H1 (cell line): ENCODE measurements at regions not wholly inside any gene's neighbourhood (a gene's known extent, or its start where the extent isn't known, plus 50 kb on each side); places are given as distances from the start of the nearest gene placed in this dataset.

Experiments
- CTCF ChIA-PET: fragments of 300-600 bp; sonication (Branson Sonifier 250); formaldehyde crosslinking; loops from one replicate; lab custom pipeline; 2021; ENCODE audit not compliant: partially characterized antibody; lab: Charles Lee
- POLR2A ChIA-PET: fragments of 300-600 bp; sonication (Branson Sonifier 250); formaldehyde crosslinking; loops from one replicate; lab custom pipeline; 2021; ENCODE audit warnings: inconsistent platforms; ENCODE audit not compliant: partially characterized antibody; lab: Charles Lee
- DNase-seq, 2 experiments: peaks; one replicate each; pipeline versions ENCODE4 v3.0.0 to v3.0.0-alpha.2; 2010 to 2022; ENCODE audit warnings: low spot score in 2 of 2, low read depth in 1 of 2, mixed read lengths in 1 of 2
- FAIRE-seq: peaks from 2 replicates; lab custom pipeline; 2011; peaks lifted over from hg19 to GRCh38; lab: Jason Lieb, UNC
- H2AFZ ChIP-seq: 2 replicates; pipeline ENCODE4 v1.8.1; 2012; ENCODE audit warnings: low read length, inconsistent platforms
- H2AK5ac ChIP-seq: 2 replicates; pipeline ENCODE4 v1.6.1; 2013; ENCODE audit warnings: low read depth, low read length
- H2BK120ac ChIP-seq: replicated peaks from 2 replicates; pipeline ENCODE3; 2013; ENCODE audit warnings: low read depth, low read length, inconsistent platforms
- H2BK12ac ChIP-seq: 2 replicates; pipeline ENCODE4 v1.6.1; 2013; ENCODE audit warnings: low read depth, low read length
- H2BK15ac ChIP-seq: 2 replicates; pipeline ENCODE4 v1.6.1; 2013; ENCODE audit warnings: low read length
- H2BK20ac ChIP-seq: 2 replicates; pipeline ENCODE4 v1.6.1; 2013; ENCODE audit warnings: low read length
- H2BK5ac ChIP-seq: 2 replicates; pipeline ENCODE4 v1.6.1; 2013; ENCODE audit warnings: low read depth, low read length
- H3K14ac ChIP-seq: 2 replicates; pipeline ENCODE4 v1.6.1; 2013; ENCODE audit warnings: inconsistent platforms; ENCODE audit not compliant: insufficient read length
- H3K18ac ChIP-seq: 2 replicates; pipeline ENCODE4 v1.6.1; 2013; ENCODE audit warnings: low read length; ENCODE audit errors: extremely low read depth
- H3K23ac ChIP-seq: 2 replicates; pipeline ENCODE4 v1.6.1; 2013; ENCODE audit warnings: inconsistent platforms; ENCODE audit not compliant: insufficient read length
- H3K23me2 ChIP-seq: 2 replicates; pipeline ENCODE4 v1.6.1; 2013; ENCODE audit warnings: low read depth, low read length
- H3K27ac ChIP-seq: 2 replicates; pipeline ENCODE4 v1.6.1; 2011; ENCODE audit warnings: low read depth, low read length, inconsistent platforms
- H3K27me3 ChIP-seq, 4 experiments: replicated peaks in 1 of 4; 1 replicate in 1 of 4; 2 replicates in 3 of 4; pipeline versions ENCODE4 v1.6.1 to v1.8.1; 2011 to 2013; ENCODE audit warnings: low read length in 3 of 4, mild to moderate bottlenecking in 3 of 4, inconsistent platforms in 2 of 4, mixed read lengths in 2 of 4, moderate library complexity in 1 of 4; ENCODE audit not compliant: control insufficient read depth in 3 of 4, insufficient read depth in 3 of 4; ENCODE audit errors: extremely low read depth in 1 of 4
- H3K36me3 ChIP-seq, 4 experiments: 2 replicates each; pipeline versions ENCODE4 v1.6.1 to v1.8.1; 2011 to 2013; ENCODE audit warnings: mild to moderate bottlenecking in 4 of 4, low read length in 3 of 4, moderate library complexity in 2 of 4, control low read depth in 1 of 4, inconsistent platforms in 1 of 4; ENCODE audit not compliant: insufficient read depth in 4 of 4, control insufficient read depth in 2 of 4
- H3K4ac ChIP-seq: replicated peaks from 2 replicates; pipeline ENCODE3; 2013; ENCODE audit warnings: low read length, low read depth, mixed read lengths, inconsistent platforms; ENCODE audit not compliant: insufficient read length
- H3K4me1 ChIP-seq, 4 experiments: replicated peaks in 1 of 4; 1 replicate in 1 of 4; 2 replicates in 3 of 4; pipeline versions ENCODE4 v1.6.1 to v1.8.1; 2011 to 2013; ENCODE audit warnings: low read length in 3 of 4, inconsistent platforms in 2 of 4, mixed read lengths in 1 of 4; ENCODE audit not compliant: insufficient read depth in 4 of 4, control insufficient read depth in 3 of 4
- H3K4me2 ChIP-seq, 2 experiments: 2 replicates each; pipeline versions ENCODE4 v1.6.1 to v1.8.1; 2011 to 2013; ENCODE audit warnings: low read depth in 2 of 2, low read length in 2 of 2, control low read depth in 1 of 2, inconsistent platforms in 1 of 2, mild to moderate bottlenecking in 1 of 2; ENCODE audit not compliant: insufficient read depth in 1 of 2
- H3K4me3 ChIP-seq, 4 experiments: fragments of 200-600, 300-600 bp in 1 of 4; sonication (generic), shearing (Covaris generic), sonication (Bioruptor Twin) in 1 of 4; 2 replicates each; pipeline versions ENCODE4 v1.5.1 to v1.8.1; 2011 to 2016; ENCODE audit warnings: low read length in 4 of 4, low read depth in 3 of 4, control low read depth in 2 of 4, inconsistent platforms in 2 of 4, mild to moderate bottlenecking in 2 of 4, mixed read lengths in 1 of 4, moderate library complexity in 1 of 4; ENCODE audit not compliant: insufficient read depth in 2 of 4; ENCODE audit errors: extremely low read depth in 1 of 4
- H3K56ac ChIP-seq: replicated peaks from 2 replicates; pipeline ENCODE3; 2013; ENCODE audit warnings: low read depth, mild to moderate bottlenecking, mixed read lengths, low read length, inconsistent platforms; ENCODE audit not compliant: insufficient read length
- H3K79me1 ChIP-seq: 2 replicates; pipeline ENCODE4 v1.6.1; 2013; ENCODE audit warnings: low read depth, low read length, control low read depth
- H3K79me2 ChIP-seq, 2 experiments: 2 replicates each; pipeline versions ENCODE4 v1.6.1 to v1.8.1; 2012 to 2013; ENCODE audit warnings: low read length in 2 of 2, mild to moderate bottlenecking in 2 of 2, inconsistent platforms in 1 of 2; ENCODE audit not compliant: insufficient read depth in 2 of 2, control insufficient read depth in 1 of 2
- H3K9ac ChIP-seq, 4 experiments: replicated peaks in 1 of 4; 1 replicate in 1 of 4; 2 replicates in 3 of 4; pipeline versions ENCODE4 v1.6.1 to v1.8.1; 2011 to 2013; ENCODE audit warnings: low read depth in 3 of 4, low read length in 3 of 4, control low read depth in 2 of 4, mild to moderate bottlenecking in 2 of 4, moderate library complexity in 2 of 4, inconsistent platforms in 1 of 4; ENCODE audit errors: extremely low read depth in 1 of 4
- H3K9me3 ChIP-seq, 2 experiments: 2 replicates each; pipeline versions ENCODE4 v1.6.1 to v1.8.1; 2012 to 2013; ENCODE audit warnings: mild to moderate bottlenecking in 2 of 2, moderate library complexity in 2 of 2, control low read depth in 1 of 2, inconsistent platforms in 1 of 2, low read depth in 1 of 2, low read length in 1 of 2, mixed read lengths in 1 of 2; ENCODE audit not compliant: insufficient read depth in 2 of 2
- H4K20me1 ChIP-seq, 2 experiments: replicated peaks in 1 of 2; 2 replicates each; pipeline versions ENCODE3 to v1.8.1; 2011 to 2013; ENCODE audit warnings: inconsistent platforms in 2 of 2, low read length in 2 of 2, mild to moderate bottlenecking in 1 of 2; ENCODE audit not compliant: insufficient read depth in 2 of 2, control insufficient read depth in 1 of 2
- H4K5ac ChIP-seq: 2 replicates; pipeline ENCODE4 v1.6.1; 2013; ENCODE audit warnings: low read length, low read depth, mixed read lengths, inconsistent platforms; ENCODE audit not compliant: insufficient read length
- H4K8ac ChIP-seq: 2 replicates; pipeline ENCODE4 v1.8.0; 2013; ENCODE audit warnings: mild to moderate bottlenecking, moderate library complexity, low read length, inconsistent platforms; ENCODE audit not compliant: insufficient read depth; ENCODE audit errors: extremely low read depth
- H4K91ac ChIP-seq: replicated peaks from 2 replicates; pipeline ENCODE3; 2013; ENCODE audit warnings: low read length, mixed read lengths, inconsistent platforms; ENCODE audit not compliant: insufficient read length
- ASH2L ChIP-seq: fragments of 200-600, 300-600 bp; sonication (generic); IDR thresholded peaks from one replicate; pipeline ENCODE4 v1.7.1; 2017; ENCODE audit warnings: low read length
- CREB1 ChIP-seq: IDR thresholded peaks from 2 replicates; pipeline ENCODE4 v1.6.1; 2012; ENCODE audit warnings: inconsistent platforms
- CTCF ChIP-seq, 3 experiments: IDR thresholded peaks; 1 replicate in 2 of 3; 2 replicates in 1 of 3; pipeline versions ENCODE4 v1.5.1 to v1.6.1; 2011; ENCODE audit warnings: low read length in 3 of 3, mild to moderate bottlenecking in 3 of 3, inconsistent platforms in 2 of 3, low read depth in 1 of 3, moderate library complexity in 1 of 3; ENCODE audit not compliant: insufficient read depth in 1 of 3; ENCODE audit errors: control extremely low read depth in 1 of 3
- RAD21 ChIP-seq, 2 experiments: IDR thresholded peaks in 1 of 2; conservative IDR thresholded peaks in 1 of 2; 2 replicates each; pipeline ENCODE4 v1.6.1; 2011; ENCODE audit warnings: low read depth in 2 of 2, low read length in 2 of 2, improper control_type of control experiment in 1 of 2, inconsistent platforms in 1 of 2, mild to moderate bottlenecking in 1 of 2, moderate library complexity in 1 of 2
- RNF2 ChIP-seq: fragments of 200-900, 300-1000 bp; sonication (generic); IDR thresholded peaks from 2 replicates; pipeline ENCODE4 v1.7.1; 2016; ENCODE audit warnings: borderline replicate concordance, low read depth, mild to moderate bottlenecking, antibody characterized with exemption, low read length; ENCODE audit not compliant: poor library complexity, severe bottlenecking; ENCODE audit errors: missing control alignments
- SIRT6 ChIP-seq: IDR thresholded peaks from one replicate; pipeline ENCODE4 v1.7.1; 2012; ENCODE audit warnings: low read length, inconsistent platforms
- SP1 ChIP-seq: IDR thresholded peaks from 2 replicates; pipeline ENCODE4 v1.6.1; 2011; ENCODE audit warnings: low read depth, low read length
- WGBS, 2 experiments: shearing (Covaris generic) in 1 of 2; methylation state at CpG; one replicate each; pipeline versions ENCODE4 v1.1.6 to v1.1.7; 2013 to 2015; ENCODE audit warnings: low lambda C conversion rate in 2 of 2, mixed read lengths in 2 of 2, inconsistent platforms in 1 of 2, low coverage in 1 of 2, missing lambda C conversion rate in 1 of 2; ENCODE audit not compliant: insufficient replicate concordance in 2 of 2, insufficient coverage in 1 of 2, insufficient read length in 1 of 2; ENCODE audit errors: extremely low coverage in 1 of 2, missing lambda C conversion rate in 1 of 2; 5-methylcytosine and 5-hydroxymethylcytosine counted together

DNA sequence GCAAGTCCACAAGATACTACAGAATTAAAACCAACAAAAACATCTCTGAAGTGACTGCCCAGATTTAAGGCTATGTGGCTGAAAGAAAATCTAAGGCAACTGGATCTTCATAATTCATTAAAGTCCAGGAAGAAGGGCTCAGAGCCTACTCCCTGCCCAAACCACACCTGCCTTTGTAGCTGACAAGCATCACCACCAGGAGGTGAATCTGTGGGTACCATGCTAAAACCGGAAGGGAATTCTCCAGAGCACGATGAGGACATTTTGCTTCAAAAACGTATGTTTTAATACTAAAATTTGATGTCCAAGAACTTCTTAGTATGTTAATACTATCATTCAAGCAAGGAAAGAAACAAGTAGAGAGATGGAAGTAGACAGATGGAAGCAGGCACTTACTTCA is 495.9 kb upstream of the NECTIN3 start:
- H2BK20ac ChIP-seq: no peak overlapping the region
- no peak overlapping the region for H2BK5ac ChIP-seq
- ChIA-PET CTCF (interaction anchor here (0.8 kb wide), 1 partner anchor 66 kb away, joined by 3 read pairs; no protein-coding TSS in a partner anchor), POLR2A (no interaction called here)
- no peak overlapping the region for H4K8ac ChIP-seq
- peaks cover 0 to 3% of the 10 kb centered on the region in 2 experiments; a peak in 3 of 4 replicates for H3K9me3 ChIP-seq
- no peak overlapping the region; the same call in 1 of the 2 replicates for H3K18ac ChIP-seq
- 79% methylated on average over 3 of the region's 3 CpGs; no CpG with 5 or more reads in 1 of the 2 experiments for WGBS, 2 experiments
- peak; percentile 15 to 57; a peak in 2 of 4 replicates for TF ChIP-seq RAD21 (IDR thresholded peaks at IDR 0.05 in 1 of 2, conservative IDR thresholded peaks at IDR 0.05 in 1 of 2; ENCODE audit: low read depth in 2 of 2, low read length in 2 of 2)
- TF ChIP-seq ASH2L: no peak
- TF ChIP-seq RNF2: no peak
- TF ChIP-seq SIRT6: no peak
- TF ChIP-seq CTCF (IDR thresholded peaks at IDR 0.05; ENCODE audit: control extremely low read depth in 1 of 3, insufficient read depth in 1 of 3, low read depth in 1 of 3, low read length in 3 of 3): peak in 2 of 3 experiments; percentile 24 to 35; a peak in 2 of 4 replicates
- no peak for TF ChIP-seq SP1
- TF ChIP-seq CREB1: no peak
- no peak overlapping the region for H2BK12ac ChIP-seq
- H3K4ac ChIP-seq: no peak overlapping the region
- H3K14ac ChIP-seq: no peak overlapping the region
- DNase-seq (no peak), FAIRE-seq (no peak)
- no peaks in the 10 kb centered on the region for H4K20me1 ChIP-seq
- H3K4me3 ChIP-seq: no peak overlapping the region
- peak overlapping the region; percentile 38 for H2BK120ac ChIP-seq
- H3K9ac ChIP-seq: no peak overlapping the region
- peaks cover 4 to 11% (median 8%) of the 10 kb centered on the region in 4 experiments for H3K4me1 ChIP-seq
- H3K79me2 ChIP-seq: no peaks in the 10 kb centered on the region
- H3K23me2 ChIP-seq: no peaks in the 10 kb centered on the region
- H3K56ac ChIP-seq: no peak overlapping the region
- no peak overlapping the region for H3K4me2 ChIP-seq
- no peak overlapping the region for H2AK5ac ChIP-seq
- H4K5ac ChIP-seq: no peak overlapping the region
- no peak overlapping the region for H3K27ac ChIP-seq
- H4K91ac ChIP-seq: no peak overlapping the region
- H2AFZ ChIP-seq: no peak overlapping the region
- no peak overlapping the region for H2BK15ac ChIP-seq
- H3K23ac ChIP-seq: no peak overlapping the region
- H3K36me3 ChIP-seq: peaks cover 0 to 2% (median 0%) of the 10 kb centered on the region in 4 experiments; a peak in 1 of 8 replicates
- H3K79me1 ChIP-seq: no peaks in the 10 kb centered on the region
- no peaks in the 10 kb centered on the region for H3K27me3 ChIP-seq
